ENCODE measurements at regions not wholly inside any gene's neighbourhood (a gene's known extent, or its start where the extent isn't known, plus 50 kb on each side); places are given as distances from the start of the nearest gene placed in this dataset.

DNA sequence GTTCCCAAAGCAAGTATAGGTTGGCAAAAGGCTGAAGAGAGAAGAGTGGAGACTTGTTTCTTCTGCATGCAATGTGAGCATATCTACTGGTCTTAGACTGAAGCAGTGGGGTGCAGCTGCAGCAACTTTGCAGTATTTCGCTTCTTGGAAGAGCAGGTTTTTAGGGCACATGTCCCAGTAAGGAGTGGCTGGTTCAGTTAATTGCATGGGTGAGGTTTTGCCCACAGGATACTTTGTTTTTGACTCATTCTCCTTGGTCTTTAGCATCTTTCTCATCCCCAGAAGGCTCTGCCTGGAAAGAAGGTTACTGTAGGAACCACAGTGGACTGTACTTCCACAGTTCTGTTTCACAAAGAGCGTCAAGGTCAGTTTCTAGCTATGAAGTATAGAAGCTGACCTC is 68.0 kb upstream of the NR3C2 start:
- no peak overlapping the region for H3K4me3 Mint-ChIP-seq
- DNase-seq (no peak), ATAC-seq (no peak)
- Histone ChIP-seq H3K27me3 (ENCODE audit: control insufficient read depth, insufficient read depth, low read length) (no peaks in the 10 kb centered on the region), H3K4me1 (ENCODE audit: control insufficient read depth, insufficient read depth, low read length) (no peaks in the 10 kb centered on the region), H3K36me3 (ENCODE audit: control insufficient read depth, insufficient read depth, low read length) (no peaks in the 10 kb centered on the region), H3K4me3 (ENCODE audit: low read length) (no peak overlapping the region), H3K9me3 (ENCODE audit: control insufficient read depth, insufficient read depth, low read length) (no peaks in the 10 kb centered on the region), H3K27ac (ENCODE audit: low read length) (no peak overlapping the region)
- intact Hi-C loops (cut with micrococcal nuclease), result no loop called here
- H3K36me3 Mint-ChIP-seq, result no peaks in the 10 kb centered on the region
- H3K4me1 Mint-ChIP-seq, result no peaks in the 10 kb centered on the region
- 90% methylated on average over 2 of the region's 2 CpGs for WGBS (ENCODE audit: insufficient coverage)
- H3K9me3 Mint-ChIP-seq, result peaks cover 2 to 4% of the 10 kb centered on the region in 2 donors
- no peak overlapping the region for H3K27ac Mint-ChIP-seq
- no peaks in the 10 kb centered on the region for H3K27me3 Mint-ChIP-seq (ENCODE audit: low read depth in 2 of 2)
- TF ChIP-seq, protein P1, sequence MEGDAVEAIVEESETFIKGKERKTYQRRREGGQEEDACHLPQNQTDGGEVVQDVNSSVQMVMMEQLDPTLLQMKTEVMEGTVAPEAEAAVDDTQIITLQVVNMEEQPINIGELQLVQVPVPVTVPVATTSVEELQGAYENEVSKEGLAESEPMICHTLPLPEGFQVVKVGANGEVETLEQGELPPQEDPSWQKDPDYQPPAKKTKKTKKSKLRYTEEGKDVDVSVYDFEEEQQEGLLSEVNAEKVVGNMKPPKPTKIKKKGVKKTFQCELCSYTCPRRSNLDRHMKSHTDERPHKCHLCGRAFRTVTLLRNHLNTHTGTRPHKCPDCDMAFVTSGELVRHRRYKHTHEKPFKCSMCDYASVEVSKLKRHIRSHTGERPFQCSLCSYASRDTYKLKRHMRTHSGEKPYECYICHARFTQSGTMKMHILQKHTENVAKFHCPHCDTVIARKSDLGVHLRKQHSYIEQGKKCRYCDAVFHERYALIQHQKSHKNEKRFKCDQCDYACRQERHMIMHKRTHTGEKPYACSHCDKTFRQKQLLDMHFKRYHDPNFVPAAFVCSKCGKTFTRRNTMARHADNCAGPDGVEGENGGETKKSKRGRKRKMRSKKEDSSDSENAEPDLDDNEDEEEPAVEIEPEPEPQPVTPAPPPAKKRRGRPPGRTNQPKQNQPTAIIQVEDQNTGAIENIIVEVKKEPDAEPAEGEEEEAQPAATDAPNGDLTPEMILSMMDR (IDR thresholded peaks at IDR 0.05), result no peak

DNA sequence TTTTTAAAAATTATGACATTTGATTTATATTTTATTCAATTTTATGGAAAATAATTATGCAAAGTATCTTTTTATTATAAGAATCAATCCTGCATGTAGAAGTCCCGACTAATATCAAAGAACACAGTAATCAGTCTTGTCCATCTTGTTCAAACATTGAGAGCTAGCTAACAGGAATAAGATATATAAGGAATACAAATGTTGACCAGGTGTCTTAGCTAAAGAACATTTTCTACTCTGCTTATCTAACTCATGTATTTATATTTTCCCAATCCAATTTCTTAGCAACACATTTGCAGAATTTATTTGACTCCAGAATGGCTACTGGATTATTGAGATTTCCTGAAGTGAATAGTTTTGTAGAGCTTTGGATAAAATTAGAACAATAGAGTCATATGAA is 61.5 kb upstream of the NR3C2 start:
- TF ChIP-seq, protein P1 (IDR thresholded peaks at IDR 0.05), result no peak
- H3K4me1 ChIP-seq (ENCODE audit: control insufficient read depth, insufficient read depth, low read length), result no peaks in the 10 kb centered on the region
- intact Hi-C loops (cut with micrococcal nuclease), result no loop called here
- no peaks in the 10 kb centered on the region for H3K36me3 ChIP-seq (ENCODE audit: control insufficient read depth, insufficient read depth, low read length)
- H3K27ac ChIP-seq (ENCODE audit: low read length), result no peak overlapping the region
- no peaks in the 10 kb centered on the region for H3K4me1 Mint-ChIP-seq
- H3K9me3 ChIP-seq (ENCODE audit: control insufficient read depth, insufficient read depth, low read length), result no peaks in the 10 kb centered on the region
- ATAC-seq (no peak), DNase-seq (no peak)
- H3K9me3 Mint-ChIP-seq, result peaks cover 3 to 8% of the 10 kb centered on the region in 2 donors
- no peak overlapping the region for H3K4me3 Mint-ChIP-seq
- no peak overlapping the region for H3K4me3 ChIP-seq (ENCODE audit: low read length)
- H3K27me3 Mint-ChIP-seq (ENCODE audit: low read depth in 2 of 2), result no peaks in the 10 kb centered on the region
- WGBS (ENCODE audit: insufficient coverage), result no CpG with 5 or more reads among the region's 1 CpG
- H3K36me3 Mint-ChIP-seq, result no peaks in the 10 kb centered on the region
- H3K27me3 ChIP-seq (ENCODE audit: control insufficient read depth, insufficient read depth, low read length), result no peaks in the 10 kb centered on the region
- no peak overlapping the region for H3K27ac Mint-ChIP-seq

DNA sequence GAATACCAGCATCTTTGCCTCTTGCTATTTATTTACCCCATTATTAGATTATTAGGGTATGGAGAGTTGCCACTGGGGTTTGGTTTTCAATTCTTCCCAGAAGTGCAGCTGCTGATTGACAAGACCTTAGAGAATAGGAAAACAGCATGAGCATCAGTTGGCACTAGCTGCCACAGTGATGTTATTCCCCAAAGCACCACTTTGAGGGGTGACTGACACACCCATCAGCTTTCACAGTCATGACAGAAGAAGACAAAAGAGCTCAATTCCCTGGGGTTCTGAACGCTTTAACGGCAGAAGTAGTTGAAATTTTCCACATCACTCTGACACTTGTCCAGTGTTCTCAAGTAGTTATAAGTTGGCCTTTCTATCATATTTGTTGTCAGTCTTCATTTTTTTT is 55.0 kb upstream of the NR3C2 start:
- Histone ChIP-seq H3K27me3 (ENCODE audit: control insufficient read depth, insufficient read depth, low read length) (no peaks in the 10 kb centered on the region), H3K9me3 (ENCODE audit: control insufficient read depth, insufficient read depth, low read length) (no peaks in the 10 kb centered on the region), H3K4me3 (ENCODE audit: low read length) (no peak overlapping the region), H3K27ac (ENCODE audit: low read length) (no peak overlapping the region), H3K36me3 (ENCODE audit: control insufficient read depth, insufficient read depth, low read length) (no peaks in the 10 kb centered on the region), H3K4me1 (ENCODE audit: control insufficient read depth, insufficient read depth, low read length) (no peaks in the 10 kb centered on the region)
- WGBS (ENCODE audit: insufficient coverage), result no CpG with 5 or more reads among the region's 2 CpGs
- TF ChIP-seq, protein P1 (IDR thresholded peaks at IDR 0.05), result no peak
- H3K27ac Mint-ChIP-seq, result no peak overlapping the region
- H3K9me3 Mint-ChIP-seq, result peaks cover 2 to 8% of the 10 kb centered on the region in 2 donors
- DNase-seq (no peak), ATAC-seq (no peak)
- H3K4me1 Mint-ChIP-seq, result no peaks in the 10 kb centered on the region
- no peaks in the 10 kb centered on the region for H3K36me3 Mint-ChIP-seq
- intact Hi-C loops (cut with micrococcal nuclease), result no loop called here
- no peaks in the 10 kb centered on the region for H3K27me3 Mint-ChIP-seq (ENCODE audit: low read depth in 2 of 2)
- H3K4me3 Mint-ChIP-seq, result no peak overlapping the region

DNA sequence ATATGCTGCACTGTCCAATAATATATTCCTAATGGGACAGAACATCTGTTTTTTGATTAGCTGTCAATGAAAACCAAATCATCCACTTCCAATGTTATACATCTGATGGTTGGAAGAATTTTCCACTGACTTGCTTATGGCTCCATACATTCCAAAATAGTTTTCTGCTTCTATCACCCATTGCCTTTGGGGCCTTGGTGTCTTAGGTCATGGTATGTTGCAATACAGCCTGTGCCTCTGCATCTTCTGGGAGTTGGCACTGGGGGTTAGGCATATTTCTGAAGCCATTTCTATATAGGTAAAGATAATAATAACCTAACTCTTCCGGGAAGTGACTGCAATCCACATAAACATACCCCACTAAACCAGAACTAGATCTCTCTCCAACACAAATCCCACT is 53.2 kb upstream of the NR3C2 start:
- DNase-seq (no peak), ATAC-seq (no peak)
- no peak overlapping the region for H3K27ac ChIP-seq (ENCODE audit: low read length)
- TF ChIP-seq, protein P1 (IDR thresholded peaks at IDR 0.05), result no peak
- H3K36me3 ChIP-seq (ENCODE audit: control insufficient read depth, insufficient read depth, low read length), result no peaks in the 10 kb centered on the region
- Mint-ChIP-seq H3K4me3 (no peak overlapping the region), H3K27me3 (ENCODE audit: low read depth in 2 of 2) (no peaks in the 10 kb centered on the region), H3K4me1 (no peaks in the 10 kb centered on the region), H3K9me3 (peaks cover 0 to under 1% of the 10 kb centered on the region in 2 donors), H3K36me3 (no peaks in the 10 kb centered on the region), H3K27ac (no peak overlapping the region)
- no peaks in the 10 kb centered on the region for H3K27me3 ChIP-seq (ENCODE audit: control insufficient read depth, insufficient read depth, low read length)
- H3K4me3 ChIP-seq (ENCODE audit: low read length), result no peak overlapping the region
- intact Hi-C loops (cut with micrococcal nuclease), result no loop called here
- H3K9me3 ChIP-seq (ENCODE audit: control insufficient read depth, insufficient read depth, low read length), result no peaks in the 10 kb centered on the region
- no peaks in the 10 kb centered on the region for H3K4me1 ChIP-seq (ENCODE audit: control insufficient read depth, insufficient read depth, low read length)
- WGBS (ENCODE audit: insufficient coverage), result 80% methylated on average over 1 of the region's 1 CpG

Data from natural killer cell (primary cell).